ENCODE measurements at regions not wholly inside any gene's neighbourhood (a gene's known extent, or its start where the extent isn't known, plus 50 kb on each side); places are given as distances from the start of the nearest gene placed in this dataset.
"Not testable (repeated sequence)": the region's sequence is repeated elsewhere in the genome, so short reads cannot be mapped to it uniquely, and the experiment has no call there.

DNA sequence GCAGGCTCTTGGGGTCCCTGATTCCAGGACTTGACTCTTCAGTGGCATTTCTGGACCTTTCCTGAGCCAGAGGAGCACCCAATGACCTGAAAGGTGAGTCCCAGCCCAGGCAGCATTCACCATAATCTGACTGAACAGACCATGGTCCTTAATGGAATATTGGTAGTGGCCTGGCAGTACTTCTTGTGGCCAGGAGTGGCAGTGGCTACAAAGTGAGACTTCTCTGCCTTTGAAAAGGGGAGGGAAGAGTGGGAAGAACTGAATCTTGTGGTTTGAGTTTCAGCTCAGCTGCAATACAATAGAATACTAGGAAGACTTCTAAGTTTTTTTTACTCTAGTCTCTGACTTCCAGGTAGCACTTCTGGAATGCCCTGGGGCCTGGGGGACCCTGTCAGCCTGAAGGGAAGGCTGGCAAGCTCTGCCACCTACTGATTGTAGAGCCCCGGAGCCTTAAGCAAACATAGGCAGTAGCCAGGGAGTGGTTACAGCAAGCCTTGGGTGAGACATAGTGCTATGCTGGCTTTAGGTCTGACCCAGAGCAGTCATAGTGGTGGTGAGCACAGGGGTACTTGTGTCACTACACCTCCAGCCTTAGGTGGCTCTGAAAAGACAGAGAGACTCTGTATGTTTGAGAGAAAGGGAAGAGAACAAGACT lies 674.2 kb upstream of the MANEA start:
- ChIA-PET POLR2A (no interaction called here), CTCF (no interaction called here)
- DNase-seq, result no peak
- H3K36me3 Mint-ChIP-seq, result no peaks in the 10 kb centered on the region
- no peak overlapping the region for H3K4me3 Mint-ChIP-seq
- no peaks in the 10 kb centered on the region for H3K4me1 Mint-ChIP-seq (ENCODE audit: low read depth)
- peaks cover 2% of the 10 kb centered on the region for H3K9me3 Mint-ChIP-seq
- intact Hi-C loops (cut with micrococcal nuclease), result no loop called here
- no peaks in the 10 kb centered on the region for H3K27me3 Mint-ChIP-seq
- H3K27ac Mint-ChIP-seq, result no peak overlapping the region

- H3K27me3 Mint-ChIP-seq, result no peaks in the 10 kb centered on the region
- peaks cover 6% of the 10 kb centered on the region for H3K9me3 Mint-ChIP-seq
- no peaks in the 10 kb centered on the region for H3K4me1 Mint-ChIP-seq (ENCODE audit: low read depth)
- CTCF ChIA-PET, result no interaction called here
- intact Hi-C loops (cut with micrococcal nuclease), result no loop called here
- no peak for DNase-seq
- H3K4me3 Mint-ChIP-seq, result no peak overlapping the region
- no peak overlapping the region for H3K27ac Mint-ChIP-seq
- POLR2A ChIA-PET, result no interaction called here
- H3K36me3 Mint-ChIP-seq, result no peaks in the 10 kb centered on the region
These were observed 678.1 kb upstream of the MANEA start for GRCh38 chr6:94899191-94899590.

DNA sequence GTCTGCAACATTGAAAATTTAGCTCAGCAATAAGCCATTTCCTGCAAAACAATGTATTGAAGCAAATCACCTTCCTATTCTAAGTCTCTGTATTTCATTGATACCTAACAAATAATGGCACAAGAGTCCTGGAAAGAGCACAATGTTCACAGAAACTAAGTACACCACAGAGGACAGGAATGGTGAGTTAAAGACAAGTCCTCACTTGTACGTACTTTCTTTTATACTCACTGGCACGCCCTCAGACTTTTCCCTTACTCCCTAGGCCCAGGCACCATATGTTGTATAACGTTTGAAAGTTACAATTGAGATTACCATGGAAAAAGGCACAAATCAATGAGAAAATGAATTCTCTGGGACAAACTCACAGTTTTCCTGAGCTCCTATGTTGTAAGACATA lies 683.0 kb upstream of the MANEA start:
- Mint-ChIP-seq H3K9me3 (peaks cover 4% of the 10 kb centered on the region), H3K27ac (no peak overlapping the region), H3K27me3 (no peaks in the 10 kb centered on the region), H3K4me1 (ENCODE audit: low read depth) (no peaks in the 10 kb centered on the region), H3K4me3 (no peak overlapping the region), H3K36me3 (no peaks in the 10 kb centered on the region)
- ChIA-PET POLR2A (no interaction called here), CTCF (no interaction called here)
- DNase-seq, result no peak
- intact Hi-C loops (cut with micrococcal nuclease), result no loop called here

- no peaks in the 10 kb centered on the region for H3K36me3 Mint-ChIP-seq
- H3K27me3 Mint-ChIP-seq, result no peaks in the 10 kb centered on the region
- peaks cover 4% of the 10 kb centered on the region for H3K9me3 Mint-ChIP-seq
- DNase-seq, result no peak
- no peak overlapping the region for H3K27ac Mint-ChIP-seq
- no peak overlapping the region for H3K4me3 Mint-ChIP-seq
- CTCF ChIA-PET, result no interaction called here
- H3K4me1 Mint-ChIP-seq (ENCODE audit: low read depth), result no peaks in the 10 kb centered on the region
- intact Hi-C loops (cut with micrococcal nuclease), result no loop called here
- POLR2A ChIA-PET, result no interaction called here
These were observed 684.0 kb upstream of the MANEA start for GRCh38 chr6:94893327-94893726.

GRCh38 chr6:94873819-94874218 lies 703.5 kb upstream of the MANEA start:
- H3K27ac Mint-ChIP-seq; H3K27me3 Mint-ChIP-seq; CTCF ChIA-PET; POLR2A ChIA-PET; intact Hi-C loops (cut with micrococcal nuclease); H3K4me3 Mint-ChIP-seq; DNase-seq; H3K9me3 Mint-ChIP-seq; H3K36me3 Mint-ChIP-seq; H3K4me1 Mint-ChIP-seq (ENCODE audit: low read depth): not testable (repeated sequence)

GRCh38 chr6:94862112-94862511 lies 715.2 kb upstream of the MANEA start:
- POLR2A ChIA-PET, result no interaction called here
- Mint-ChIP-seq H3K9me3 (peaks cover 8% of the 10 kb centered on the region), H3K27ac (no peak overlapping the region), H3K4me3 (no peak overlapping the region), H3K4me1 (ENCODE audit: low read depth) (no peaks in the 10 kb centered on the region), H3K27me3 (no peaks in the 10 kb centered on the region), H3K36me3 (no peaks in the 10 kb centered on the region)
- CTCF ChIA-PET, result no interaction called here
- no peak for DNase-seq
- intact Hi-C loops (cut with micrococcal nuclease), result no loop called here

GRCh38 chr6:94859924-94860323 lies 717.4 kb upstream of the MANEA start:
- POLR2A ChIA-PET, result no interaction called here

DNA sequence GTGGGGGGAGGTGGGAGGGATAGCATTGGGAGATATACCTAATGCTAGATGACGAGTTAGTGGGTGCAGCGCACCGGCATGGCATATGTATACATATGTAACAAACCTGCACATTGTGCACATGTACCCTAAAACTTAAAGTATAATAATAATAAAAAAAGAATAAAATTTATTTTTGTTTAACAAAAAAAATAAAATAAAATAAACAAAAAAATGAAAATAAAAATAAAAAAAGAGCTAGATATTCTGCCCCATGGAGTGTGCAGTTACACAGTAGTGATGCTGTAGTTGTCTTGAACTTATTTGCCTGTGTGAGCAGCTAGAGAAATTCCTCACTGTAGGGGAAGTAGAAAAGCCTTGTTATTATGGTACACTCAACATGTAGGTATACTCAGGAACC lies 720.3 kb upstream of the MANEA start:
- intact Hi-C loops (cut with micrococcal nuclease); H3K9me3 Mint-ChIP-seq; H3K4me1 Mint-ChIP-seq (ENCODE audit: low read depth); POLR2A ChIA-PET; H3K36me3 Mint-ChIP-seq; H3K27ac Mint-ChIP-seq; H3K27me3 Mint-ChIP-seq; CTCF ChIA-PET; H3K4me3 Mint-ChIP-seq; DNase-seq: not testable (repeated sequence)

More at GRCh38 chr6:94859924-94860323, 717.4 kb upstream of the MANEA start:
- H3K27ac Mint-ChIP-seq, result no peak overlapping the region
- H3K4me1 Mint-ChIP-seq (ENCODE audit: low read depth), result no peaks in the 10 kb centered on the region
- no peaks in the 10 kb centered on the region for H3K36me3 Mint-ChIP-seq
- CTCF ChIA-PET, result no interaction called here
- no peaks in the 10 kb centered on the region for H3K27me3 Mint-ChIP-seq
- intact Hi-C loops (cut with micrococcal nuclease), result no loop called here
- DNase-seq, result no peak
- peaks cover 7% of the 10 kb centered on the region for H3K9me3 Mint-ChIP-seq
- no peak overlapping the region for H3K4me3 Mint-ChIP-seq

- POLR2A ChIA-PET; DNase-seq; H3K27ac Mint-ChIP-seq; intact Hi-C loops (cut with micrococcal nuclease); H3K36me3 Mint-ChIP-seq; H3K4me3 Mint-ChIP-seq; CTCF ChIA-PET; H3K4me1 Mint-ChIP-seq (ENCODE audit: low read depth); H3K9me3 Mint-ChIP-seq; H3K27me3 Mint-ChIP-seq: not testable (repeated sequence)
These were observed 726.0 kb upstream of the MANEA start for GRCh38 chr6:94851329-94851728.

GRCh38 chr6:94845742-94846141 lies 731.6 kb upstream of the MANEA start:
- POLR2A ChIA-PET, result no interaction called here
- no peak overlapping the region for H3K27ac Mint-ChIP-seq
- H3K4me3 Mint-ChIP-seq, result no peak overlapping the region
- H3K36me3 Mint-ChIP-seq, result no peaks in the 10 kb centered on the region
- CTCF ChIA-PET, result no interaction called here
- peaks cover 3% of the 10 kb centered on the region for H3K9me3 Mint-ChIP-seq
- DNase-seq, result no peak
- intact Hi-C loops (cut with micrococcal nuclease), result no loop called here
- H3K4me1 Mint-ChIP-seq (ENCODE audit: low read depth), result no peaks in the 10 kb centered on the region
- H3K27me3 Mint-ChIP-seq, result no peaks in the 10 kb centered on the region

- Mint-ChIP-seq H3K9me3 (peaks cover 4% of the 10 kb centered on the region), H3K4me1 (ENCODE audit: low read depth) (no peaks in the 10 kb centered on the region), H3K4me3 (no peak overlapping the region), H3K27me3 (no peaks in the 10 kb centered on the region), H3K36me3 (no peaks in the 10 kb centered on the region), H3K27ac (no peak overlapping the region)
- POLR2A ChIA-PET, result no interaction called here
- no peak for DNase-seq
- CTCF ChIA-PET, result no interaction called here
- intact Hi-C loops (cut with micrococcal nuclease), result no loop called here
These were observed 742.1 kb upstream of the MANEA start for GRCh38 chr6:94835264-94835663.

DNA sequence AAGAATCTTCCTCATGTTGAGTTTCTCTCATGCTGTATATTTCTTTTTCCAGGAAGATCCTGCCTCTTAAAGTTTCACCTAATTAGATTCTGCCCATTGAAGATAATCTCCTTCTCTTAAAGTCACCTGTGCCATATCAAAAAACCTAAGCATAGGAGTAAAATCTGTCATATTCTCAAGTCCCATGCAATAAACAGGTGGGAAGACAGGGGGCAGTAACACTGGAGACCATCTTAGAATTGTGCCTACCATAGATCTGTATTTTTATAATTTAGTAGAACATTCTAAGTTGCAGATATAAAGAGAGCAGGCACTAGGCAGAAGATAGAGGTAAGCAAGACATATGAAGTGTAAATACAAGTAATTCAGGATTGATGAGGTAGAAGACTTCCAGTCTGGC lies 763.5 kb upstream of the MANEA start:
- no peak for DNase-seq
- Mint-ChIP-seq H3K36me3 (no peaks in the 10 kb centered on the region), H3K9me3 (peaks cover 2% of the 10 kb centered on the region), H3K27ac (no peak overlapping the region), H3K27me3 (no peaks in the 10 kb centered on the region), H3K4me1 (ENCODE audit: low read depth) (no peaks in the 10 kb centered on the region), H3K4me3 (no peak overlapping the region)
- intact Hi-C loops (cut with micrococcal nuclease), result no loop called here
- ChIA-PET CTCF (no interaction called here), POLR2A (no interaction called here)

DNA sequence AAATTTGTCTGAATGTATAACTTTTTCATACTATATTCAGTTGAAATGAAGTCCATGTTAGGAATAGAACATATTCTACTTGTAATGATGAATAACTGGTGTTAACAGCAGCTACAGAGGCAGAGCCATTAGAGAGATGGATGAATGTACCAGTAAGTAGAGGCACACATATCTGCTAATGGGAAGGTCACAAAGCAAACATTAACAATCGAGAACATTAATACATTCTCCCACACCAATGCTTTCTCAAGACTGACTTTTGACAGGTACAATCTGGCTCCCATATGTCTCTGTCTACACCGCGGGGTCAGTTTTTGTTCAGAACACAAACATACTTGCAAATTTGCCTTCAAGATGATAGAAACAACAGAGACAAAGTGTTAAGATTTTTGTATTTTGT lies 776.0 kb upstream of the MANEA start:
- Mint-ChIP-seq H3K4me1 (ENCODE audit: low read depth) (no peaks in the 10 kb centered on the region), H3K27ac (no peak overlapping the region), H3K36me3 (no peaks in the 10 kb centered on the region), H3K27me3 (no peaks in the 10 kb centered on the region), H3K4me3 (no peak overlapping the region), H3K9me3 (no peaks in the 10 kb centered on the region)
- ChIA-PET POLR2A (no interaction called here), CTCF (no interaction called here)
- DNase-seq, result no peak
- intact Hi-C loops (cut with micrococcal nuclease), result no loop called here

GRCh38 chr6:94785514-94785913 lies 791.8 kb upstream of the MANEA start:
- DNase-seq, result no peak
- CTCF ChIA-PET, result no interaction called here
- POLR2A ChIA-PET, result no interaction called here
- H3K27me3 Mint-ChIP-seq, result no peaks in the 10 kb centered on the region
- no peak overlapping the region for H3K4me3 Mint-ChIP-seq
- no peaks in the 10 kb centered on the region for H3K4me1 Mint-ChIP-seq (ENCODE audit: low read depth)
- intact Hi-C loops (cut with micrococcal nuclease), result no loop called here
- no peak overlapping the region for H3K27ac Mint-ChIP-seq
- no peaks in the 10 kb centered on the region for H3K36me3 Mint-ChIP-seq
- peaks cover 21% of the 10 kb centered on the region for H3K9me3 Mint-ChIP-seq

All from activated CD4-positive, alpha-beta memory T cell treated with anti-CD3 and anti-CD28 coated beads for 36 hours (primary cell).